SH-SY5Y (cell line): ENCODE measurements at regions not wholly inside any gene's neighbourhood (a gene's known extent, or its start where the extent isn't known, plus 50 kb on each side); places are given as distances from the start of the nearest gene placed in this dataset.

ENCODE experiments used
- GATA2 ChIP-seq: IDR thresholded peaks from 2 replicates; pipeline ENCODE4 v1.6.1; 2011; ENCODE audit warnings: mild to moderate bottlenecking, low read depth, low read length
- GATA3 ChIP-seq: IDR thresholded peaks from 2 replicates; pipeline ENCODE4 v1.6.1; 2011; ENCODE audit warnings: low read depth, mild to moderate bottlenecking, low read length, moderate library complexity

DNA sequence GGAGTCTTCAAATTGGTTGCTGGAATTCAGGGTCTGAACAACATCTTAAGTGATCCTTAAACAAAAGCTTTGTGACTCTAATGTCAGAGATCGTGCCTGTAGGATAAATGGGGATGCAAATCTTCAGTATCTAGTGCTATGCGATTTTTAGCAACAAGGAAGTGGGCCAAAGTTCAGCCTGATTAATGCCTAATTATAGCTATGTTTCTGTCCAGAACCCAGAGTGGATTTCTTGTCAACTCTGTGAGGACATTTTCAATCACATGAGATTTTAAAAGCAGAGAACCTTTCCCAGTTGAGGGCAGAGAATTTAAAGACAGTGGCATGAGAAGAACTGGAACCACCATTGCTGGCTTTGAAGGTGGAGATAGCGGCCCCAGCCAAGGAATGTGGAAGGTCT, 84.3 kb upstream of the PCDH9 start:
- TF ChIP-seq GATA3 (no peak), GATA2 (no peak)
